CD14-positive monocyte (primary cell): ENCODE measurements at regions not wholly inside any gene's neighbourhood (a gene's known extent, or its start where the extent isn't known, plus 50 kb on each side); places are given as distances from the start of the nearest gene placed in this dataset.

ENCODE experiments used
- DNase-seq, 3 donors: peaks; one replicate each; pipeline ENCODE4 v3.0.0-alpha.2; 2011 to 2022
- H2AFZ ChIP-seq: 2 replicates; pipeline ENCODE4 v1.6.0; 2012; ENCODE audit warnings: mild to moderate bottlenecking, low read depth, low read length, inconsistent platforms; ENCODE audit not compliant: insufficient read depth, poor library complexity, severe bottlenecking
- H3K27ac ChIP-seq, 2 donors: 1 replicate in 1 of 2; 2 replicates in 1 of 2; pipeline ENCODE4 v1.5.1; 2012 to 2013; ENCODE audit warnings: low read length in 2 of 2, control low read depth in 1 of 2, inconsistent platforms in 1 of 2, low read depth in 1 of 2, mild to moderate bottlenecking in 1 of 2
- H3K27me3 ChIP-seq, 2 donors: one replicate each; pipeline versions ENCODE4 v1.6.0 to v1.6.1; 2011 to 2013; ENCODE audit warnings: low read length in 2 of 2; ENCODE audit not compliant: control insufficient read depth in 2 of 2, insufficient read depth in 2 of 2
- H3K36me3 ChIP-seq, 2 donors: replicated peaks in 1 of 2; 1 replicate in 1 of 2; 2 replicates in 1 of 2; pipeline versions ENCODE4 v1.5.1 to v1.6.1; 2012 to 2013; ENCODE audit warnings: low read length in 2 of 2, control low read depth in 1 of 2, inconsistent platforms in 1 of 2, mild to moderate bottlenecking in 1 of 2; ENCODE audit not compliant: insufficient read depth in 2 of 2, control insufficient read depth in 1 of 2
- H3K4me1 ChIP-seq, 2 donors: 1 replicate in 1 of 2; 2 replicates in 1 of 2; pipeline versions ENCODE4 v1.5.1 to v1.6.1; 2012 to 2013; ENCODE audit warnings: low read length in 2 of 2, control low read depth in 1 of 2, inconsistent platforms in 1 of 2, mild to moderate bottlenecking in 1 of 2, moderate library complexity in 1 of 2; ENCODE audit not compliant: insufficient read depth in 2 of 2, control insufficient read depth in 1 of 2
- H3K4me2 ChIP-seq: replicated peaks from 2 replicates; pipeline ENCODE3; 2012; ENCODE audit warnings: low read length, moderate library complexity, mild to moderate bottlenecking; ENCODE audit not compliant: poor library complexity, severe bottlenecking; ENCODE audit errors: extremely low read depth
- H3K4me3 ChIP-seq, 3 experiments: fragments of 200-600 bp in 1 of 3; sonication (generic) in 1 of 3; replicated peaks in 1 of 3; 1 replicate in 2 of 3; 2 replicates in 1 of 3; pipeline ENCODE4 v1.5.1; 2011 to 2013; ENCODE audit warnings: low read length in 3 of 3, mild to moderate bottlenecking in 3 of 3, control low read depth in 2 of 3, low read depth in 2 of 3, inconsistent platforms in 1 of 3, moderate library complexity in 1 of 3
- H3K79me2 ChIP-seq: 2 replicates; pipeline ENCODE4 v1.6.0; 2012; ENCODE audit warnings: mild to moderate bottlenecking, control low read depth, inconsistent platforms, low read length, moderate library complexity; ENCODE audit not compliant: insufficient read depth
- H3K9ac ChIP-seq: 2 replicates; pipeline ENCODE4 v1.6.0; 2017; ENCODE audit warnings: low read length, mild to moderate bottlenecking; ENCODE audit not compliant: insufficient read depth, poor library complexity, severe bottlenecking
- H3K9me3 ChIP-seq, 2 donors: replicated peaks in 1 of 2; 1 replicate in 1 of 2; 2 replicates in 1 of 2; pipeline versions ENCODE4 v1.5.1 to v1.6.1; 2012 to 2013; ENCODE audit warnings: low read length in 2 of 2, control low read depth in 1 of 2; ENCODE audit not compliant: control insufficient read depth in 1 of 2, insufficient read depth in 1 of 2
- H4K20me1 ChIP-seq: 2 replicates; pipeline ENCODE4 v1.6.0; 2012; ENCODE audit warnings: mild to moderate bottlenecking, low read length, control low read depth, moderate library complexity; ENCODE audit not compliant: insufficient read depth
- H3K27ac Mint-ChIP-seq, 7 donors: one replicate each; pipeline ENCODE4 v1.8.0; 2020; ENCODE audit warnings: mild to moderate bottlenecking in 7 of 7, mixed read lengths in 7 of 7, moderate library complexity in 6 of 7, inconsistent platforms in 2 of 7
- H3K27me3 Mint-ChIP-seq, 3 donors: one replicate each; pipeline ENCODE4 v1.8.0; 2021 to 2022; ENCODE audit warnings: low read depth in 3 of 3, mild to moderate bottlenecking in 3 of 3, mixed read lengths in 3 of 3, moderate library complexity in 3 of 3, inconsistent platforms in 1 of 3
- H3K36me3 Mint-ChIP-seq, 2 donors: one replicate each; pipeline ENCODE4 v1.8.0; 2020; ENCODE audit warnings: mixed read lengths in 2 of 2, inconsistent platforms in 1 of 2, mild to moderate bottlenecking in 1 of 2
- H3K4me1 Mint-ChIP-seq: one replicate; pipeline ENCODE4 v1.8.0; 2020; ENCODE audit warnings: mild to moderate bottlenecking, mixed read lengths
- H3K4me3 Mint-ChIP-seq, 2 donors: one replicate each; pipeline ENCODE4 v1.8.0; 2020; ENCODE audit warnings: mild to moderate bottlenecking in 2 of 2, mixed read lengths in 2 of 2, moderate library complexity in 1 of 2
- H3K9me3 Mint-ChIP-seq, 7 donors: one replicate each; pipeline ENCODE4 v1.8.0; 2020 to 2022; ENCODE audit warnings: mixed read lengths in 7 of 7, mild to moderate bottlenecking in 6 of 7, moderate library complexity in 6 of 7, inconsistent platforms in 2 of 7
- WGBS: methylation state at CpG from one replicate; pipeline ENCODE4 v1.1.5; 2013; ENCODE audit warnings: missing lambda C conversion rate; ENCODE audit not compliant: insufficient coverage; 5-methylcytosine and 5-hydroxymethylcytosine counted together
- intact Hi-C, 2 donors: fragments of 100-400 bp; cut with micrococcal nuclease; formaldehyde crosslinking; loops; one replicate each; pipeline versions ENCODE4 v1.15.0 to v1.15.1; 2023
- TF ChIP-seq, protein P1 (sequence below): fragments of 200-600 bp; IDR thresholded peaks from one replicate; pipeline ENCODE4 v1.8.0; 2022; ENCODE audit warnings: antibody characterized with exemption, mild to moderate bottlenecking

- no peaks in the 10 kb centered on the region for H3K4me1 ChIP-seq
- Mint-ChIP-seq H3K4me3 (no peak overlapping the region), H3K9me3 (peaks cover 40 to 65% (median 51%) of the 10 kb centered on the region in 7 donors), H3K4me1 (no peaks in the 10 kb centered on the region), H3K27me3 (peaks cover 7 to 15% (median 12%) of the 10 kb centered on the region in 3 donors), H3K27ac (no peak overlapping the region), H3K36me3 (no peaks in the 10 kb centered on the region)
- H2AFZ ChIP-seq = no peak overlapping the region
- TF ChIP-seq, protein P1, sequence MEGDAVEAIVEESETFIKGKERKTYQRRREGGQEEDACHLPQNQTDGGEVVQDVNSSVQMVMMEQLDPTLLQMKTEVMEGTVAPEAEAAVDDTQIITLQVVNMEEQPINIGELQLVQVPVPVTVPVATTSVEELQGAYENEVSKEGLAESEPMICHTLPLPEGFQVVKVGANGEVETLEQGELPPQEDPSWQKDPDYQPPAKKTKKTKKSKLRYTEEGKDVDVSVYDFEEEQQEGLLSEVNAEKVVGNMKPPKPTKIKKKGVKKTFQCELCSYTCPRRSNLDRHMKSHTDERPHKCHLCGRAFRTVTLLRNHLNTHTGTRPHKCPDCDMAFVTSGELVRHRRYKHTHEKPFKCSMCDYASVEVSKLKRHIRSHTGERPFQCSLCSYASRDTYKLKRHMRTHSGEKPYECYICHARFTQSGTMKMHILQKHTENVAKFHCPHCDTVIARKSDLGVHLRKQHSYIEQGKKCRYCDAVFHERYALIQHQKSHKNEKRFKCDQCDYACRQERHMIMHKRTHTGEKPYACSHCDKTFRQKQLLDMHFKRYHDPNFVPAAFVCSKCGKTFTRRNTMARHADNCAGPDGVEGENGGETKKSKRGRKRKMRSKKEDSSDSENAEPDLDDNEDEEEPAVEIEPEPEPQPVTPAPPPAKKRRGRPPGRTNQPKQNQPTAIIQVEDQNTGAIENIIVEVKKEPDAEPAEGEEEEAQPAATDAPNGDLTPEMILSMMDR = no peak
- DNase-seq = no peak
- 92% methylated on average over 20 of the region's 20 CpGs for WGBS
- H3K27ac ChIP-seq = no peak overlapping the region
- no peak overlapping the region for H3K9ac ChIP-seq
- H3K27me3 ChIP-seq = peaks cover 0 to 2% of the 10 kb centered on the region in 2 donors
- no peaks in the 10 kb centered on the region for H4K20me1 ChIP-seq
- H3K79me2 ChIP-seq = no peaks in the 10 kb centered on the region
- peaks cover 45 to 71% of the 10 kb centered on the region in 2 donors for H3K9me3 ChIP-seq
- H3K4me2 ChIP-seq = no peak overlapping the region
- H3K36me3 ChIP-seq = no peaks in the 10 kb centered on the region
- H3K4me3 ChIP-seq = no peak overlapping the region
- intact Hi-C loops = no loop called here
These were observed 93.6 kb downstream of the WTIP start for GRCh38 chr19:34575206-34575605.

DNA sequence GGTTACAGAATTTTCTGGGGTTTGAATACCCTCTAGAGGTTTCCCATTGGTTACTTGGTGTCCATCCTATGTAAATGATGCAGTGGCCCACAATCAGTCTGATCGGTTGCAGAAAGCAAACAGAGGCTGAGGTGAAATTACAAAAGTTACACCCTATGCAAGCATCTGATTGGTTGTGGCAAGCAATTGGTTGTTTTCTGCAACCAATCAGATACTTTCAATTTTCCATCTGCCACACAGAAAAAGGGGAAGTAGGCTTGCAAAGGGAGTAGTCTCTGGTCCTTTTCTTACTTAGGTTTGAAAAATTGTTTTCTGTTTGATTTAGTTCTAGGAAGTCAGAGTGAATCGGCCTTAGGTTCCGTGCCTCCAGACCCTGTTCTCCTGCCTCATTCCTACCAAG is 93.1 kb downstream of the WTIP start:
- Mint-ChIP-seq H3K4me1 (no peaks in the 10 kb centered on the region), H3K27me3 (peaks cover 7 to 15% (median 12%) of the 10 kb centered on the region in 3 donors), H3K4me3 (no peak overlapping the region), H3K9me3 (peaks cover 40 to 70% (median 56%) of the 10 kb centered on the region in 7 donors), H3K36me3 (no peaks in the 10 kb centered on the region), H3K27ac (no peak overlapping the region)
- H3K79me2 ChIP-seq = no peaks in the 10 kb centered on the region
- no peaks in the 10 kb centered on the region for H3K36me3 ChIP-seq
- H3K27ac ChIP-seq = no peak overlapping the region
- H3K4me1 ChIP-seq = no peaks in the 10 kb centered on the region
- TF ChIP-seq, protein P1 = no peak
- no peak overlapping the region for H2AFZ ChIP-seq
- no peak overlapping the region for H3K4me2 ChIP-seq
- no CpG with 5 or more reads among the region's 3 CpGs for WGBS
- H4K20me1 ChIP-seq = no peaks in the 10 kb centered on the region
- peaks cover 0 to 2% of the 10 kb centered on the region in 2 donors for H3K27me3 ChIP-seq
- no peak for DNase-seq
- no peak overlapping the region for H3K9ac ChIP-seq
- intact Hi-C loops = no loop called here
- peaks cover 50 to 73% of the 10 kb centered on the region in 2 donors for H3K9me3 ChIP-seq
- no peak overlapping the region for H3K4me3 ChIP-seq
